Fibroblast of lung (primary cell): ENCODE measurements at regions not wholly inside any gene's neighbourhood (a gene's known extent, or its start where the extent isn't known, plus 50 kb on each side); places are given as distances from the start of the nearest gene placed in this dataset.
A peak's percentile ranks its signal among the peaks of the same experiment; 100 is the strongest.

ENCODE experiments used
- DNase-seq, 2 donors: peaks; one replicate each; pipeline versions ENCODE4 v3.0.0 to v3.0.0-alpha.2; 2010; ENCODE audit warnings: low read depth in 2 of 2
- H2AFZ ChIP-seq: 2 replicates; pipeline ENCODE4 v1.5.1; 2012; ENCODE audit warnings: low read length, control low read depth, inconsistent platforms
- H3K27ac ChIP-seq: 2 replicates; pipeline ENCODE4 v1.5.1; 2011; ENCODE audit warnings: low read length, control low read depth; ENCODE audit not compliant: insufficient read depth
- H3K27me3 ChIP-seq: 2 replicates; pipeline ENCODE4 v1.5.1; 2011; ENCODE audit warnings: mild to moderate bottlenecking, low read length; ENCODE audit not compliant: control insufficient read depth, insufficient read depth
- H3K36me3 ChIP-seq: 2 replicates; pipeline ENCODE4 v1.5.1; 2011; ENCODE audit warnings: low read length; ENCODE audit not compliant: control insufficient read depth, insufficient read depth
- H3K4me1 ChIP-seq: 2 replicates; pipeline ENCODE4 v1.5.1; 2011; ENCODE audit warnings: low read length; ENCODE audit not compliant: control insufficient read depth, insufficient read depth; ENCODE audit errors: extremely low read depth
- H3K4me2 ChIP-seq: 2 replicates; pipeline ENCODE4 v1.5.1; 2011; ENCODE audit warnings: low read length, control low read depth; ENCODE audit not compliant: insufficient read depth; ENCODE audit errors: extremely low read depth
- H3K4me3 ChIP-seq, 4 experiments: fragments of 200-600 bp in 1 of 4; sonication (generic) in 1 of 4; replicated peaks in 1 of 4; 2 replicates each; pipeline ENCODE4 v1.5.1; 2011 to 2016; ENCODE audit warnings: low read length in 4 of 4, low read depth in 3 of 4, mild to moderate bottlenecking in 3 of 4, control low read depth in 2 of 4, inconsistent platforms in 1 of 4, mixed read lengths in 1 of 4; ENCODE audit not compliant: insufficient read depth in 1 of 4; ENCODE audit errors: control extremely low read depth in 1 of 4
- H3K79me2 ChIP-seq: 2 replicates; pipeline ENCODE4 v1.5.1; 2012; ENCODE audit warnings: mild to moderate bottlenecking, low read length, inconsistent platforms; ENCODE audit not compliant: control insufficient read depth, insufficient read depth
- H3K9ac ChIP-seq: 2 replicates; pipeline ENCODE4 v1.5.1; 2011; ENCODE audit warnings: mild to moderate bottlenecking, low read length, control low read depth; ENCODE audit not compliant: insufficient read depth
- H3K9me3 ChIP-seq: 2 replicates; pipeline ENCODE4 v1.5.1; 2012; ENCODE audit warnings: low read depth, low read length; ENCODE audit not compliant: control insufficient read depth, insufficient read depth
- H4K20me1 ChIP-seq: 2 replicates; pipeline ENCODE4 v1.5.1; 2011; ENCODE audit warnings: low read length; ENCODE audit not compliant: control insufficient read depth, insufficient read depth; ENCODE audit errors: extremely low read depth
- EZH2 ChIP-seq: IDR thresholded peaks from 2 replicates; pipeline ENCODE4 v1.5.1; 2012; ENCODE audit warnings: low read length, control low read depth, mild to moderate bottlenecking; ENCODE audit errors: missing control alignments
- TF ChIP-seq, protein P1 (sequence below), 2 donors: IDR thresholded peaks in 1 of 2; conservative IDR thresholded peaks in 1 of 2; 1 replicate in 1 of 2; 2 replicates in 1 of 2; pipeline ENCODE4 v1.5.1; 2011 to 2012; ENCODE audit warnings: low read length in 2 of 2, control low read depth in 1 of 2, inconsistent platforms in 1 of 2, low read depth in 1 of 2, mild to moderate bottlenecking in 1 of 2

DNA sequence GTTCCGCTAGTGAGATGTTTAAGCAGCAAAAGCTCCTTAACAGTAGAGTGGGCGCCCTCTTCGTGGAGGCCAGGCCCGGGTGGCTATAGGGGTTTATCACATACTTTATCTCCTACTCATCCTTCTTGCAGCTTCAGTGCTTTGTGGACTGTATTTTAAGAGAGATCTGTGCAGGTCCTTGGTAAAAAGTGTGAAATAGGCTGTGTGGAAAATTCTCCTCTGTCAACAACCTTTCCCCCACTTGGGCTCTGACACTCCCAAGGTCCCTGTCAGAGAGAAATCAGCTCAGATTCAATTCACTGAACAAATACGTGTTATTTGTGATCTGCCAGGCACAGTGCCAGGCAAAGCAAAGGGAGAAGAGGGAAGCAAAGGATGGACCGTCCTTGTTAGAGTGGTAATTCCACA, 214.3 kb upstream of the PPARGC1A start:
- TF ChIP-seq, protein P1, sequence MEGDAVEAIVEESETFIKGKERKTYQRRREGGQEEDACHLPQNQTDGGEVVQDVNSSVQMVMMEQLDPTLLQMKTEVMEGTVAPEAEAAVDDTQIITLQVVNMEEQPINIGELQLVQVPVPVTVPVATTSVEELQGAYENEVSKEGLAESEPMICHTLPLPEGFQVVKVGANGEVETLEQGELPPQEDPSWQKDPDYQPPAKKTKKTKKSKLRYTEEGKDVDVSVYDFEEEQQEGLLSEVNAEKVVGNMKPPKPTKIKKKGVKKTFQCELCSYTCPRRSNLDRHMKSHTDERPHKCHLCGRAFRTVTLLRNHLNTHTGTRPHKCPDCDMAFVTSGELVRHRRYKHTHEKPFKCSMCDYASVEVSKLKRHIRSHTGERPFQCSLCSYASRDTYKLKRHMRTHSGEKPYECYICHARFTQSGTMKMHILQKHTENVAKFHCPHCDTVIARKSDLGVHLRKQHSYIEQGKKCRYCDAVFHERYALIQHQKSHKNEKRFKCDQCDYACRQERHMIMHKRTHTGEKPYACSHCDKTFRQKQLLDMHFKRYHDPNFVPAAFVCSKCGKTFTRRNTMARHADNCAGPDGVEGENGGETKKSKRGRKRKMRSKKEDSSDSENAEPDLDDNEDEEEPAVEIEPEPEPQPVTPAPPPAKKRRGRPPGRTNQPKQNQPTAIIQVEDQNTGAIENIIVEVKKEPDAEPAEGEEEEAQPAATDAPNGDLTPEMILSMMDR (conservative IDR thresholded peaks at IDR 0.05 in 1 of 2, IDR thresholded peaks at IDR 0.05 in 1 of 2; ENCODE audit: low read depth in 1 of 2, low read length in 2 of 2), result no peak
- TF ChIP-seq EZH2, result no peak
- H3K9ac ChIP-seq, result no peak overlapping the region
- H3K27ac ChIP-seq, result peak overlapping the region; percentile 39
- peaks cover 13% of the 10 kb centered on the region for H3K4me1 ChIP-seq
- H4K20me1 ChIP-seq, result no peaks in the 10 kb centered on the region
- no peaks in the 10 kb centered on the region for H3K36me3 ChIP-seq
- no peaks in the 10 kb centered on the region for H3K27me3 ChIP-seq
- DNase-seq, result peak; percentile 69 to 79
- no peak overlapping the region for H3K4me3 ChIP-seq
- no peak overlapping the region for H3K4me2 ChIP-seq
- H3K79me2 ChIP-seq, result no peaks in the 10 kb centered on the region
- H3K9me3 ChIP-seq, result no peaks in the 10 kb centered on the region
- H2AFZ ChIP-seq, result peak overlapping the region; percentile 20

- DNase-seq, result peak; percentile 66 to 89
- H3K27ac ChIP-seq, result peak overlapping the region; percentile 39
- H4K20me1 ChIP-seq, result no peaks in the 10 kb centered on the region
- peak overlapping the region; percentile 3 for H2AFZ ChIP-seq
- H3K4me1 ChIP-seq, result peaks cover 13% of the 10 kb centered on the region
- TF ChIP-seq, protein P1 (conservative IDR thresholded peaks at IDR 0.05 in 1 of 2, IDR thresholded peaks at IDR 0.05 in 1 of 2; ENCODE audit: low read depth in 1 of 2, low read length in 2 of 2), result no peak
- no peak for TF ChIP-seq EZH2
- peak overlapping the region; percentile 41 for H3K4me2 ChIP-seq
- no peaks in the 10 kb centered on the region for H3K9me3 ChIP-seq
- H3K27me3 ChIP-seq, result no peaks in the 10 kb centered on the region
- H3K79me2 ChIP-seq, result no peaks in the 10 kb centered on the region
- no peaks in the 10 kb centered on the region for H3K36me3 ChIP-seq
- no peak overlapping the region for H3K9ac ChIP-seq
- no peak overlapping the region for H3K4me3 ChIP-seq
Observed at GRCh38 chr4:24103434-24104157, 213.7 kb upstream of the PPARGC1A start.

GRCh38 chr4:24102621-24103020, 212.8 kb upstream of the PPARGC1A start:
- H3K9me3 ChIP-seq, result no peaks in the 10 kb centered on the region
- no peak overlapping the region for H2AFZ ChIP-seq
- no peaks in the 10 kb centered on the region for H4K20me1 ChIP-seq
- H3K79me2 ChIP-seq, result no peaks in the 10 kb centered on the region
- no peak for DNase-seq
- H3K27me3 ChIP-seq, result no peaks in the 10 kb centered on the region
- H3K4me2 ChIP-seq, result no peak overlapping the region
- no peak overlapping the region for H3K27ac ChIP-seq
- H3K36me3 ChIP-seq, result no peaks in the 10 kb centered on the region
- no peak overlapping the region for H3K9ac ChIP-seq
- no peak for TF ChIP-seq EZH2
- TF ChIP-seq, protein P1 (conservative IDR thresholded peaks at IDR 0.05 in 1 of 2, IDR thresholded peaks at IDR 0.05 in 1 of 2; ENCODE audit: low read depth in 1 of 2, low read length in 2 of 2), result no peak
- no peak overlapping the region for H3K4me3 ChIP-seq
- peaks cover 13% of the 10 kb centered on the region for H3K4me1 ChIP-seq
